ENCODE measurements at regions not wholly inside any gene's neighbourhood (a gene's known extent, or its start where the extent isn't known, plus 50 kb on each side); places are given as distances from the start of the nearest gene placed in this dataset.
"Not testable (repeated sequence)": the region's sequence is repeated elsewhere in the genome, so short reads cannot be mapped to it uniquely, and the experiment has no call there.

- no peak overlapping the region for H3K9ac ChIP-seq (ENCODE audit: low read depth, low read length, poor library complexity)
- no peak overlapping the region for H4K8ac ChIP-seq (ENCODE audit: low read depth, low read length)
- H3K14ac ChIP-seq (ENCODE audit: low read length) = no peak overlapping the region
- H3K18ac ChIP-seq (ENCODE audit: low read length) = no peak overlapping the region
- H2BK5ac ChIP-seq (ENCODE audit: low read length) = no peak overlapping the region
- H3K4me3 ChIP-seq (ENCODE audit: low read length in 2 of 2) = no peak overlapping the region
- no peak overlapping the region for H2AFZ ChIP-seq (ENCODE audit: low read length)
- H3K27me3 ChIP-seq (ENCODE audit: control insufficient read depth in 3 of 3, insufficient read depth in 3 of 3, low read depth in 1 of 3, low read length in 3 of 3) = no peaks in the 10 kb centered on the region
- no peak for DNase-seq (ENCODE audit: low spot score)
- H4K91ac ChIP-seq (ENCODE audit: low read depth, low read length, poor library complexity) = no peak overlapping the region
- no peak overlapping the region for H3K27ac ChIP-seq (replicated peaks; ENCODE audit: low read length)
- no CpG with 5 or more reads among the region's 5 CpGs for WGBS, 2 donors (ENCODE audit: extremely low coverage in 2 of 2, insufficient read length in 2 of 2, insufficient replicate concordance in 1 of 2)
- no peak overlapping the region for H2BK12ac ChIP-seq (ENCODE audit: low read length)
- no peak overlapping the region for H2AK5ac ChIP-seq (ENCODE audit: low read depth, low read length)
- no peaks in the 10 kb centered on the region for H3K79me1 ChIP-seq (ENCODE audit: low read depth, low read length)
- no peak overlapping the region for H3K23ac ChIP-seq (ENCODE audit: low read depth, low read length, poor library complexity)
- H3K36me3 ChIP-seq (replicated peaks in 1 of 2; ENCODE audit: control insufficient read depth in 2 of 2, insufficient read depth in 2 of 2, low read length in 2 of 2) = no peaks in the 10 kb centered on the region
- H2BK120ac ChIP-seq (ENCODE audit: low read depth, low read length) = no peak overlapping the region
- H2BK15ac ChIP-seq (ENCODE audit: low read length) = no peak overlapping the region
- H3K4me2 ChIP-seq (ENCODE audit: insufficient read depth, low read length, poor library complexity, severe bottlenecking) = no peak overlapping the region
- no peaks in the 10 kb centered on the region for H3K4me1 ChIP-seq (ENCODE audit: control insufficient read depth in 2 of 2, insufficient read depth in 1 of 2, low read depth in 1 of 2, low read length in 2 of 2)
- no peaks in the 10 kb centered on the region for H3K9me3 ChIP-seq (replicated peaks in 1 of 2; ENCODE audit: control insufficient read depth in 2 of 2, insufficient read depth in 1 of 2, low read depth in 1 of 2, low read length in 2 of 2)
- no peak overlapping the region for H3K4ac ChIP-seq (ENCODE audit: low read length)
These were observed 229.4 kb upstream of the RSPO3 start for GRCh38 chr6:126888727-126889725.

- no peak overlapping the region for H3K18ac ChIP-seq (ENCODE audit: low read length)
- no peak overlapping the region for H3K23ac ChIP-seq (ENCODE audit: low read depth, low read length, poor library complexity)
- no peak overlapping the region for H2BK5ac ChIP-seq (ENCODE audit: low read length)
- no peak overlapping the region for H2AK5ac ChIP-seq (ENCODE audit: low read depth, low read length)
- no peak overlapping the region for H2AFZ ChIP-seq (ENCODE audit: low read length)
- H3K4me1 ChIP-seq (ENCODE audit: control insufficient read depth in 2 of 2, insufficient read depth in 1 of 2, low read depth in 1 of 2, low read length in 2 of 2) = no peaks in the 10 kb centered on the region
- WGBS, 2 donors (ENCODE audit: extremely low coverage in 2 of 2, insufficient read length in 2 of 2, insufficient replicate concordance in 1 of 2) = no CpG with 5 or more reads among the region's 2 CpGs
- no peaks in the 10 kb centered on the region for H3K27me3 ChIP-seq (ENCODE audit: control insufficient read depth in 3 of 3, insufficient read depth in 3 of 3, low read depth in 1 of 3, low read length in 3 of 3)
- no peak overlapping the region for H2BK15ac ChIP-seq (ENCODE audit: low read length)
- no peak overlapping the region for H3K4ac ChIP-seq (ENCODE audit: low read length)
- H3K36me3 ChIP-seq (replicated peaks in 1 of 2; ENCODE audit: control insufficient read depth in 2 of 2, insufficient read depth in 2 of 2, low read length in 2 of 2) = no peaks in the 10 kb centered on the region
- no peaks in the 10 kb centered on the region for H3K79me1 ChIP-seq (ENCODE audit: low read depth, low read length)
- H2BK12ac ChIP-seq (ENCODE audit: low read length) = no peak overlapping the region
- H2BK120ac ChIP-seq (ENCODE audit: low read depth, low read length) = no peak overlapping the region
- no peak overlapping the region for H4K91ac ChIP-seq (ENCODE audit: low read depth, low read length, poor library complexity)
- no peak overlapping the region for H3K27ac ChIP-seq (replicated peaks; ENCODE audit: low read length)
- DNase-seq (ENCODE audit: low spot score) = no peak
- H3K14ac ChIP-seq (ENCODE audit: low read length) = no peak overlapping the region
- no peak overlapping the region for H3K4me3 ChIP-seq (ENCODE audit: low read length in 2 of 2)
- no peak overlapping the region for H4K8ac ChIP-seq (ENCODE audit: low read depth, low read length)
- H3K4me2 ChIP-seq (ENCODE audit: insufficient read depth, low read length, poor library complexity, severe bottlenecking) = no peak overlapping the region
- H3K9ac ChIP-seq (ENCODE audit: low read depth, low read length, poor library complexity) = no peak overlapping the region
- H3K9me3 ChIP-seq (replicated peaks in 1 of 2; ENCODE audit: control insufficient read depth in 2 of 2, insufficient read depth in 1 of 2, low read depth in 1 of 2, low read length in 2 of 2) = no peaks in the 10 kb centered on the region
These were observed 228.4 kb upstream of the RSPO3 start for GRCh38 chr6:126890055-126890454.

- H2AK5ac ChIP-seq (ENCODE audit: low read depth, low read length) = no peak overlapping the region
- no peak overlapping the region for H2BK5ac ChIP-seq (ENCODE audit: low read length)
- no peak overlapping the region for H4K8ac ChIP-seq (ENCODE audit: low read depth, low read length)
- no CpG with 5 or more reads among the region's 1 CpG for WGBS, 2 donors (ENCODE audit: extremely low coverage in 2 of 2, insufficient read length in 2 of 2, insufficient replicate concordance in 1 of 2)
- H2BK120ac ChIP-seq (ENCODE audit: low read depth, low read length) = no peak overlapping the region
- no peak overlapping the region for H3K23ac ChIP-seq (ENCODE audit: low read depth, low read length, poor library complexity)
- H3K36me3 ChIP-seq (replicated peaks in 1 of 2; ENCODE audit: control insufficient read depth in 2 of 2, insufficient read depth in 2 of 2, low read length in 2 of 2) = no peaks in the 10 kb centered on the region
- no peaks in the 10 kb centered on the region for H3K79me1 ChIP-seq (ENCODE audit: low read depth, low read length)
- H4K91ac ChIP-seq (ENCODE audit: low read depth, low read length, poor library complexity) = no peak overlapping the region
- H3K27ac ChIP-seq (replicated peaks; ENCODE audit: low read length) = no peak overlapping the region
- no peak overlapping the region for H2BK12ac ChIP-seq (ENCODE audit: low read length)
- H2BK15ac ChIP-seq (ENCODE audit: low read length) = no peak overlapping the region
- H3K4me1 ChIP-seq (ENCODE audit: control insufficient read depth in 2 of 2, insufficient read depth in 1 of 2, low read depth in 1 of 2, low read length in 2 of 2) = no peaks in the 10 kb centered on the region
- H3K4ac ChIP-seq (ENCODE audit: low read length) = no peak overlapping the region
- H3K4me2 ChIP-seq (ENCODE audit: insufficient read depth, low read length, poor library complexity, severe bottlenecking) = no peak overlapping the region
- H2AFZ ChIP-seq (ENCODE audit: low read length) = no peak overlapping the region
- no peaks in the 10 kb centered on the region for H3K9me3 ChIP-seq (replicated peaks in 1 of 2; ENCODE audit: control insufficient read depth in 2 of 2, insufficient read depth in 1 of 2, low read depth in 1 of 2, low read length in 2 of 2)
- DNase-seq (ENCODE audit: low spot score) = no peak
- H3K14ac ChIP-seq (ENCODE audit: low read length) = no peak overlapping the region
- H3K18ac ChIP-seq (ENCODE audit: low read length) = no peak overlapping the region
- H3K9ac ChIP-seq (ENCODE audit: low read depth, low read length, poor library complexity) = no peak overlapping the region
- no peak overlapping the region for H3K4me3 ChIP-seq (ENCODE audit: low read length in 2 of 2)
- no peaks in the 10 kb centered on the region for H3K27me3 ChIP-seq (ENCODE audit: control insufficient read depth in 3 of 3, insufficient read depth in 3 of 3, low read depth in 1 of 3, low read length in 3 of 3)
These were observed 227.3 kb upstream of the RSPO3 start for GRCh38 chr6:126891158-126891557.

DNA sequence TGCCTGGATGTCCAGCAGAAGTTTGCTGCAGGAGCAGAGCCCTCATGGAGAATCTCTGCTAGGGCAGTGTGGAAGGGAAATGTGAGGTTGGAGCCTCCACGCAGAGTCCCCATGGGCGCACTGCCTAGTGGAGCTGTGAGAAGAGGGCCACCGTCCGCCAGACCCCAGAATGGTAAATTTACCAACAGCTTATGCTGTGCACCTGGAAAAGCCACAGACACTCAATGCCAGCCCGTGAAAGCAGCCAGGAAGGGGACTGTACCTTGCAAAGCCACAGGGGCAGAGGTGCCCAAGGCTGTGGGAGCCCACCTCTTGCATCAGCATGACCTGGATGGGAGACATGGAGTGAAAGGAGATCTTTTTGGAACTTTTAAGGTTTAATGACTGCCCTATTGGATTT is 225.6 kb upstream of the RSPO3 start:
- not testable (repeated sequence) for H2BK12ac ChIP-seq (ENCODE audit: low read length); H2AFZ ChIP-seq (ENCODE audit: low read length)
- WGBS, 2 donors (ENCODE audit: extremely low coverage in 2 of 2, insufficient read length in 2 of 2, insufficient replicate concordance in 1 of 2) = no CpG with 5 or more reads among the region's 5 CpGs

More for the DNA sequence above, 225.6 kb upstream of the RSPO3 start:
- H4K8ac ChIP-seq (ENCODE audit: low read depth, low read length); H2BK15ac ChIP-seq (ENCODE audit: low read length); H3K27me3 ChIP-seq (ENCODE audit: control insufficient read depth in 3 of 3, insufficient read depth in 3 of 3, low read depth in 1 of 3, low read length in 3 of 3); H4K91ac ChIP-seq (ENCODE audit: low read depth, low read length, poor library complexity); H2BK120ac ChIP-seq (ENCODE audit: low read depth, low read length); H2BK5ac ChIP-seq (ENCODE audit: low read length); H3K14ac ChIP-seq (ENCODE audit: low read length); H2AK5ac ChIP-seq (ENCODE audit: low read depth, low read length); H3K4me1 ChIP-seq (ENCODE audit: control insufficient read depth in 2 of 2, insufficient read depth in 1 of 2, low read depth in 1 of 2, low read length in 2 of 2); H3K23ac ChIP-seq (ENCODE audit: low read depth, low read length, poor library complexity); H3K4me3 ChIP-seq (ENCODE audit: low read length in 2 of 2); H3K18ac ChIP-seq (ENCODE audit: low read length); H3K4me2 ChIP-seq (ENCODE audit: insufficient read depth, low read length, poor library complexity, severe bottlenecking); H3K79me1 ChIP-seq (ENCODE audit: low read depth, low read length); H3K36me3 ChIP-seq (replicated peaks in 1 of 2; ENCODE audit: control insufficient read depth in 2 of 2, insufficient read depth in 2 of 2, low read length in 2 of 2); H3K27ac ChIP-seq (replicated peaks; ENCODE audit: low read length); H3K9me3 ChIP-seq (replicated peaks in 1 of 2; ENCODE audit: control insufficient read depth in 2 of 2, insufficient read depth in 1 of 2, low read depth in 1 of 2, low read length in 2 of 2); H3K9ac ChIP-seq (ENCODE audit: low read depth, low read length, poor library complexity); H3K4ac ChIP-seq (ENCODE audit: low read length); DNase-seq (ENCODE audit: low spot score): not testable (repeated sequence)

All from neuronal stem cell (in vitro differentiated cells).